T1000 (cell line): ENCODE measurements at regions not wholly inside any gene's neighbourhood (a gene's known extent, or its start where the extent isn't known, plus 50 kb on each side); places are given as distances from the start of the nearest gene placed in this dataset.
A peak's percentile ranks its signal among the peaks of the same experiment; 100 is the strongest.

ENCODE experiments used
- DNase-seq: peaks from one replicate; lab custom pipeline; 2025; ENCODE audit warnings: mixed read lengths; lab: John Stamatoyannopoulos, UW

- no peak for DNase-seq
Measured at GRCh38 chr1:58911841-58912499, 128.1 kb upstream of the JUN start.

- no peak for DNase-seq
Measured at GRCh38 chr1:58914925-58915324, 131.1 kb upstream of the JUN start.

GRCh38 chr1:58917436-58917835 is 133.6 kb upstream of the JUN start:
- no peak for DNase-seq

- DNase-seq: no peak
Measured at GRCh38 chr1:58919226-58919958, 135.5 kb upstream of the JUN start.

- DNase-seq: no peak
Measured at GRCh38 chr1:58919959-58920321, 136.1 kb upstream of the JUN start.

- no peak for DNase-seq
Measured at GRCh38 chr1:58921342-58921741, 137.5 kb upstream of the JUN start.

- DNase-seq: no peak
Measured at GRCh38 chr1:58921751-58922150, 137.9 kb upstream of the JUN start.

- no peak for DNase-seq
Measured at GRCh38 chr1:58922302-58923089, 138.6 kb upstream of the JUN start.

- DNase-seq: no peak
Measured at GRCh38 chr1:58923090-58923470, 139.2 kb upstream of the JUN start.

GRCh38 chr1:58924016-58924565 is 140.2 kb upstream of the JUN start:
- no peak for DNase-seq

- DNase-seq: no peak
Measured at GRCh38 chr1:58924821-58925220, 141.0 kb upstream of the JUN start.

- DNase-seq: no peak
Measured at GRCh38 chr1:58925247-58925646, 141.4 kb upstream of the JUN start.

- DNase-seq: no peak
Measured at GRCh38 chr1:58926152-58926551, 142.3 kb upstream of the JUN start.

GRCh38 chr1:58927041-58927721 is 143.3 kb upstream of the JUN start:
- DNase-seq: no peak

GRCh38 chr1:58927722-58928085 is 143.9 kb upstream of the JUN start:
- no peak for DNase-seq

GRCh38 chr1:58928514-58928913 is 144.7 kb upstream of the JUN start:
- no peak for DNase-seq

- DNase-seq: no peak
Measured at GRCh38 chr1:58929671-58930325, 146.0 kb upstream of the JUN start.

GRCh38 chr1:58931024-58931423 is 147.2 kb upstream of the JUN start:
- DNase-seq: no peak

- DNase-seq: no peak
Measured at GRCh38 chr1:58931756-58932155, 147.9 kb upstream of the JUN start.

- DNase-seq: peak; percentile 71
Measured at GRCh38 chr1:58932859-58933598, 149.2 kb upstream of the JUN start.

GRCh38 chr1:58933599-58933926 is 149.7 kb upstream of the JUN start:
- DNase-seq: no peak
